HepG2 (cell line): ENCODE measurements at regions not wholly inside any gene's neighbourhood (a gene's known extent, or its start where the extent isn't known, plus 50 kb on each side); places are given as distances from the start of the nearest gene placed in this dataset.

Source experiments
- ATAC-seq: fragments of 200-7000 bp; cut with Tn5 transposase; 3 replicates; pipeline ENCODE4 v1.9.1; 2020; ENCODE audit warnings: mild to moderate bottlenecking, moderate library complexity
- BruUV-seq: library from RNA; stranded (reverse); fragments of 400-500 nt; replicated peaks from 2 replicates; lab custom pipeline; 2021; lab: Mats Ljungman, UMichigan
- CTCF ChIA-PET: fragments of 300-600 bp; formaldehyde crosslinking; extraction: SDS; loops from one replicate; lab custom pipeline; 2021; ENCODE audit warnings: low total read pairs, inconsistent platforms, low intra/inter-chr PET ratio; lab: Yijun Ruan, JAX
- POLR2A ChIA-PET: fragments of 350-600 bp; sonication (Branson Sonifier 250); formaldehyde crosslinking; loops from one replicate; lab custom pipeline; 2020; ENCODE audit warnings: antibody characterized with exemption, inconsistent platforms; lab: Yijun Ruan, JAX
- DNase-seq: peaks from one replicate; pipeline ENCODE4 v3.0.0-alpha.2; 2015; ENCODE audit warnings: low spot score
- FAIRE-seq: peaks from 3 replicates; lab custom pipeline; 2011; peaks lifted over from hg19 to GRCh38; lab: Jason Lieb, UNC
- H2AFZ ChIP-seq: one replicate; pipeline ENCODE4 v1.6.1; 2011; ENCODE audit warnings: low read length, inconsistent platforms
- H3K27ac ChIP-seq: fragments of 300-600 bp; 3 replicates; pipeline ENCODE4 v1.8.0; 2011; ENCODE audit warnings: mixed run types, mild to moderate bottlenecking, mixed read lengths, low read length, inconsistent platforms; ENCODE audit not compliant: insufficient read depth; ENCODE audit errors: extremely low read length
- H3K27me3 ChIP-seq, 2 experiments: fragments of 200-600 bp in 1 of 2; 2 replicates in 1 of 2; 3 replicates in 1 of 2; pipeline versions ENCODE4 v1.6.0 to v1.8.0; 2011; ENCODE audit warnings: low read length in 2 of 2, mild to moderate bottlenecking in 2 of 2, moderate library complexity in 2 of 2, inconsistent platforms in 1 of 2; ENCODE audit not compliant: insufficient read depth in 2 of 2, control insufficient read depth in 1 of 2
- H3K36me3 ChIP-seq, 2 experiments: fragments of 200-600 bp in 1 of 2; replicated peaks in 1 of 2; 2 replicates in 1 of 2; 3 replicates in 1 of 2; pipeline versions ENCODE4 v1.5.1 to v1.8.0; 2011; ENCODE audit warnings: low read length in 2 of 2, inconsistent platforms in 1 of 2; ENCODE audit not compliant: insufficient read depth in 2 of 2, control insufficient read depth in 1 of 2
- H3K4me1 ChIP-seq: 2 replicates; pipeline ENCODE4 v1.5.1; 2012; ENCODE audit warnings: low read length, inconsistent platforms; ENCODE audit not compliant: insufficient read depth
- H3K4me2 ChIP-seq: 2 replicates; pipeline ENCODE4 v1.6.0; 2011; ENCODE audit warnings: low read depth, low read length, inconsistent platforms
- H3K4me3 ChIP-seq, 3 experiments: fragments of 200-600 bp in 1 of 3; sonication (generic), shearing (Covaris generic) in 1 of 3; replicated peaks in 1 of 3; 2 replicates each; pipeline ENCODE4 v1.5.1; 2011 to 2016; ENCODE audit warnings: low read length in 3 of 3, inconsistent platforms in 2 of 3, low read depth in 2 of 3, mild to moderate bottlenecking in 2 of 3, control low read depth in 1 of 3, mixed read lengths in 1 of 3; ENCODE audit not compliant: insufficient read depth in 1 of 3
- H3K79me2 ChIP-seq: one replicate; pipeline ENCODE4 v1.6.1; 2011; ENCODE audit warnings: low read length, inconsistent platforms; ENCODE audit not compliant: insufficient read depth
- H3K9ac ChIP-seq: 2 replicates; pipeline ENCODE4 v1.6.0; 2011; ENCODE audit warnings: mild to moderate bottlenecking, low read depth, low read length, inconsistent platforms; ENCODE audit not compliant: insufficient read depth
- H3K9me3 ChIP-seq: 2 replicates; pipeline ENCODE4 v1.5.1; 2012; ENCODE audit warnings: mild to moderate bottlenecking, low read length
- H4K20me1 ChIP-seq: 2 replicates; pipeline ENCODE4 v1.6.0; 2011; ENCODE audit warnings: inconsistent platforms, mild to moderate bottlenecking, low read length, moderate library complexity; ENCODE audit not compliant: insufficient read depth
- CBFB ChIP-seq: sonication (generic); formaldehyde crosslinking; IDR thresholded peaks from 2 replicates; pipeline ENCODE4 v1.4.0; 2020; ENCODE audit warnings: missing genetic modification reagents
- GFI1 ChIP-seq: sonication (generic); formaldehyde crosslinking; IDR thresholded peaks from 2 replicates; pipeline ENCODE4 v1.5.0; 2020; ENCODE audit warnings: missing genetic modification reagents, mild to moderate bottlenecking, borderline replicate concordance
- NFIC ChIP-seq: IDR thresholded peaks from 2 replicates; pipeline ENCODE4 v1.6.1; 2012; ENCODE audit warnings: mild to moderate bottlenecking, low read length, inconsistent platforms
- RFXAP ChIP-seq: sonication (generic); formaldehyde crosslinking; IDR thresholded peaks from 2 replicates; pipeline ENCODE4 v1.4.0; 2020; ENCODE audit warnings: missing genetic modification reagents, borderline replicate concordance
- ZFP82 ChIP-seq: sonication (generic); formaldehyde crosslinking; IDR thresholded peaks from 2 replicates; pipeline ENCODE4 v1.5.1; 2020; ENCODE audit warnings: mild to moderate bottlenecking, missing genetic modification reagents, borderline replicate concordance
- ZNF232 ChIP-seq: sonication (generic); formaldehyde crosslinking; IDR thresholded peaks from 2 replicates; pipeline ENCODE4 v1.4.0; 2020; ENCODE audit warnings: missing genetic modification reagents, borderline replicate concordance
- ZNF329 ChIP-seq: sonication (generic); formaldehyde crosslinking; IDR thresholded peaks from 2 replicates; pipeline ENCODE4 v1.9.0; 2021; ENCODE audit warnings: low read depth, mild to moderate bottlenecking, missing genetic modification reagents
- ZNF335 ChIP-seq: sonication (generic); formaldehyde crosslinking; IDR thresholded peaks from 2 replicates; pipeline ENCODE4 v1.4.0; 2020; ENCODE audit warnings: missing genetic modification reagents
- ZNF446 ChIP-seq: sonication (generic); formaldehyde crosslinking; IDR thresholded peaks from 2 replicates; pipeline ENCODE4 v1.5.0; 2020; ENCODE audit warnings: mild to moderate bottlenecking, missing genetic modification reagents
- in situ Hi-C: cut with HindIII; loops from 2 replicates; pipeline ENCODE4 v1.10.0; 2017; ENCODE audit warnings: low pct_unique_long_range_greater_than_20kb; ENCODE audit not compliant: extremely low pct_ligation_motif_present
- intact Hi-C: fragments of 100-400 bp; cut with micrococcal nuclease; formaldehyde crosslinking; loops from one replicate; pipeline ENCODE4 v1.10.0; 2022; ENCODE audit not compliant: unreplicated experiment
- TF ChIP-seq, protein P1 (sequence below): sonication (generic); formaldehyde crosslinking; IDR thresholded peaks from 2 replicates; pipeline ENCODE4 v1.9.0; 2021; ENCODE audit warnings: missing genetic modification reagents, borderline replicate concordance
- TF ChIP-seq, protein P2 (sequence below), 2 experiments: sonication (generic) in 1 of 2; formaldehyde crosslinking in 1 of 2; IDR thresholded peaks; 2 replicates each; pipeline versions ENCODE4 v1.6.1 to v1.9.0; 2014 to 2022; ENCODE audit warnings: antibody characterized with exemption in 1 of 2, borderline replicate concordance in 1 of 2, inconsistent platforms in 1 of 2, low read depth in 1 of 2, missing genetic modification reagents in 1 of 2
- TF ChIP-seq, protein P3 (sequence below): sonication (generic); formaldehyde crosslinking; IDR thresholded peaks from 2 replicates; pipeline ENCODE4 v1.4.0; 2020; ENCODE audit warnings: missing genetic modification reagents

DNA sequence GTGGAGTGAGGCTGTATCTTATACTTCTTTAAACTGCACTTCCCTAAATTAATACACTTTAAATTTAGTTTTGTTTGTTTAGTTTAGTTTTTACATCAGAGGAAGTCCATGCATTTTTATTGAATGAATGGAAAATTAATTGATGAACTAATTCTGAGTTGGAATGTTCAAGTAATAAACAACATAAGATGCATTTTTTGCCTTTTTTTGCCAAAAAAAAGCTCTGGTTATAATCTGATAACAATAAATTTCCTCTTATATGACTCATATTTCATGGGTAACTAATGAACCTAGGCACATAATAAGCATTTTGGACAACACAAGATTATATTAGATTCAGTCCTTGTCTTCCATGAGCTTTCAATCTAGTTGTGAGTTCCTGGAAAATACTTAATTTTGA lies 323.1 kb downstream of the CENPW start:
- CTCF ChIA-PET: no interaction called here
- H4K20me1 ChIP-seq: no peaks in the 10 kb centered on the region

More for the DNA sequence above, 323.1 kb downstream of the CENPW start:
- in situ Hi-C loops: loop anchor here (25.0 kb wide), 2 partner anchors 301 to 626 kb away; no protein-coding TSS in a partner anchor
- H3K27me3 ChIP-seq: no peaks in the 10 kb centered on the region
- no peaks in the 10 kb centered on the region for H3K79me2 ChIP-seq
- H3K4me2 ChIP-seq: no peak overlapping the region
- no peaks in the 10 kb centered on the region for H3K4me1 ChIP-seq
- no peak overlapping the region for H3K9ac ChIP-seq
- DNase-seq (no peak), ATAC-seq (no peak), FAIRE-seq (no peak)
- no peaks in the 10 kb centered on the region for H3K36me3 ChIP-seq
- H3K9me3 ChIP-seq: no peaks in the 10 kb centered on the region
- no peak overlapping the region for H3K27ac ChIP-seq
- no peak overlapping the region for H3K4me3 ChIP-seq
- intact Hi-C loops: no loop called here
- no TSS peak for BruUV-seq
- POLR2A ChIA-PET: no interaction called here
- no peak overlapping the region for H2AFZ ChIP-seq
- TF ChIP-seq ZFP82 (CRISPR knock-in tag) (no peak), ZNF335 (CRISPR knock-in tag) (no peak), CBFB (CRISPR knock-in tag) (no peak), GFI1 (CRISPR knock-in tag) (no peak), ZNF329 (CRISPR knock-in tag) (no peak), RFXAP (CRISPR knock-in tag) (no peak), ZNF446 (CRISPR knock-in tag) (no peak), ZNF232 (CRISPR knock-in tag) (no peak), NFIC (no peak)
- TF ChIP-seq, protein P1, sequence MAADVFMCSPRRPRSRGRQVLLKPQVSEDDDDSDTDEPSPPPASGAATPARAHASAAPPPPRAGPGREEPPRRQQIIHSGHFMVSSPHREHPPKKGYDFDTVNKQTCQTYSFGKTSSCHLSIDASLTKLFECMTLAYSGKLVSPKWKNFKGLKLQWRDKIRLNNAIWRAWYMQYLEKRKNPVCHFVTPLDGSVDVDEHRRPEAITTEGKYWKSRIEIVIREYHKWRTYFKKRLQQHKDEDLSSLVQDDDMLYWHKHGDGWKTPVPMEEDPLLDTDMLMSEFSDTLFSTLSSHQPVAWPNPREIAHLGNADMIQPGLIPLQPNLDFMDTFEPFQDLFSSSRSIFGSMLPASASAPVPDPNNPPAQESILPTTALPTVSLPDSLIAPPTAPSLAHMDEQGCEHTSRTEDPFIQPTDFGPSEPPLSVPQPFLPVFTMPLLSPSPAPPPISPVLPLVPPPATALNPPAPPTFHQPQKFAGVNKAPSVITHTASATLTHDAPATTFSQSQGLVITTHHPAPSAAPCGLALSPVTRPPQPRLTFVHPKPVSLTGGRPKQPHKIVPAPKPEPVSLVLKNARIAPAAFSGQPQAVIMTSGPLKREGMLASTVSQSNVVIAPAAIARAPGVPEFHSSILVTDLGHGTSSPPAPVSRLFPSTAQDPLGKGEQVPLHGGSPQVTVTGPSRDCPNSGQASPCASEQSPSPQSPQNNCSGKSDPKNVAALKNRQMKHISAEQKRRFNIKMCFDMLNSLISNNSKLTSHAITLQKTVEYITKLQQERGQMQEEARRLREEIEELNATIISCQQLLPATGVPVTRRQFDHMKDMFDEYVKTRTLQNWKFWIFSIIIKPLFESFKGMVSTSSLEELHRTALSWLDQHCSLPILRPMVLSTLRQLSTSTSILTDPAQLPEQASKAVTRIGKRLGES (CRISPR knock-in tag): no peak
- TF ChIP-seq, protein P2, sequence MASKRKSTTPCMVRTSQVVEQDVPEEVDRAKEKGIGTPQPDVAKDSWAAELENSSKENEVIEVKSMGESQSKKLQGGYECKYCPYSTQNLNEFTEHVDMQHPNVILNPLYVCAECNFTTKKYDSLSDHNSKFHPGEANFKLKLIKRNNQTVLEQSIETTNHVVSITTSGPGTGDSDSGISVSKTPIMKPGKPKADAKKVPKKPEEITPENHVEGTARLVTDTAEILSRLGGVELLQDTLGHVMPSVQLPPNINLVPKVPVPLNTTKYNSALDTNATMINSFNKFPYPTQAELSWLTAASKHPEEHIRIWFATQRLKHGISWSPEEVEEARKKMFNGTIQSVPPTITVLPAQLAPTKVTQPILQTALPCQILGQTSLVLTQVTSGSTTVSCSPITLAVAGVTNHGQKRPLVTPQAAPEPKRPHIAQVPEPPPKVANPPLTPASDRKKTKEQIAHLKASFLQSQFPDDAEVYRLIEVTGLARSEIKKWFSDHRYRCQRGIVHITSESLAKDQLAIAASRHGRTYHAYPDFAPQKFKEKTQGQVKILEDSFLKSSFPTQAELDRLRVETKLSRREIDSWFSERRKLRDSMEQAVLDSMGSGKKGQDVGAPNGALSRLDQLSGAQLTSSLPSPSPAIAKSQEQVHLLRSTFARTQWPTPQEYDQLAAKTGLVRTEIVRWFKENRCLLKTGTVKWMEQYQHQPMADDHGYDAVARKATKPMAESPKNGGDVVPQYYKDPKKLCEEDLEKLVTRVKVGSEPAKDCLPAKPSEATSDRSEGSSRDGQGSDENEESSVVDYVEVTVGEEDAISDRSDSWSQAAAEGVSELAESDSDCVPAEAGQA (IDR thresholded peaks at IDR 0.05; ENCODE audit: low read depth): no peak
- TF ChIP-seq, protein P2 (CRISPR knock-in tag; IDR thresholded peaks at IDR 0.05; ENCODE audit: borderline replicate concordance): no peak
- TF ChIP-seq, protein P3, sequence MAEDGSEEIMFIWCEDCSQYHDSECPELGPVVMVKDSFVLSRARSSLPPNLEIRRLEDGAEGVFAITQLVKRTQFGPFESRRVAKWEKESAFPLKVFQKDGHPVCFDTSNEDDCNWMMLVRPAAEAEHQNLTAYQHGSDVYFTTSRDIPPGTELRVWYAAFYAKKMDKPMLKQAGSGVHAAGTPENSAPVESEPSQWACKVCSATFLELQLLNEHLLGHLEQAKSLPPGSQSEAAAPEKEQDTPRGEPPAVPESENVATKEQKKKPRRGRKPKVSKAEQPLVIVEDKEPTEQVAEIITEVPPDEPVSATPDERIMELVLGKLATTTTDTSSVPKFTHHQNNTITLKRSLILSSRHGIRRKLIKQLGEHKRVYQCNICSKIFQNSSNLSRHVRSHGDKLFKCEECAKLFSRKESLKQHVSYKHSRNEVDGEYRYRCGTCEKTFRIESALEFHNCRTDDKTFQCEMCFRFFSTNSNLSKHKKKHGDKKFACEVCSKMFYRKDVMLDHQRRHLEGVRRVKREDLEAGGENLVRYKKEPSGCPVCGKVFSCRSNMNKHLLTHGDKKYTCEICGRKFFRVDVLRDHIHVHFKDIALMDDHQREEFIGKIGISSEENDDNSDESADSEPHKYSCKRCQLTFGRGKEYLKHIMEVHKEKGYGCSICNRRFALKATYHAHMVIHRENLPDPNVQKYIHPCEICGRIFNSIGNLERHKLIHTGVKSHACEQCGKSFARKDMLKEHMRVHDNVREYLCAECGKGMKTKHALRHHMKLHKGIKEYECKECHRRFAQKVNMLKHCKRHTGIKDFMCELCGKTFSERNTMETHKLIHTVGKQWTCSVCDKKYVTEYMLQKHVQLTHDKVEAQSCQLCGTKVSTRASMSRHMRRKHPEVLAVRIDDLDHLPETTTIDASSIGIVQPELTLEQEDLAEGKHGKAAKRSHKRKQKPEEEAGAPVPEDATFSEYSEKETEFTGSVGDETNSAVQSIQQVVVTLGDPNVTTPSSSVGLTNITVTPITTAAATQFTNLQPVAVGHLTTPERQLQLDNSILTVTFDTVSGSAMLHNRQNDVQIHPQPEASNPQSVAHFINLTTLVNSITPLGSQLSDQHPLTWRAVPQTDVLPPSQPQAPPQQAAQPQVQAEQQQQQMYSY: no peak
